RWPE2 (cell line): ENCODE measurements at regions not wholly inside any gene's neighbourhood (a gene's known extent, or its start where the extent isn't known, plus 50 kb on each side); places are given as distances from the start of the nearest gene placed in this dataset.

Experiments
- ATAC-seq: fragments of 200-7000 bp; cut with Tn5 transposase; 3 replicates; pipeline ENCODE4 v1.9.1; 2021; ENCODE audit warnings: low read depth
- DNase-seq: peaks from one replicate; pipeline ENCODE4 v3.0.0-alpha.2; 2020; ENCODE audit warnings: low spot score
- H3K27ac ChIP-seq: fragments of 450-650 bp; 2 replicates; pipeline ENCODE4 v1.5.1; 2017; ENCODE audit warnings: mild to moderate bottlenecking; ENCODE audit not compliant: poor library complexity, severe bottlenecking
- H3K27me3 ChIP-seq: fragments of 250-450 bp; sonication (Bioruptor Pico); 2 replicates; pipeline ENCODE4 v1.5.1; 2021; ENCODE audit warnings: mild to moderate bottlenecking, moderate library complexity; ENCODE audit not compliant: insufficient read depth, poor library complexity, severe bottlenecking
- H3K36me3 ChIP-seq: fragments of 250-450 bp; sonication (Bioruptor Pico); 2 replicates; pipeline ENCODE4 v1.5.1; 2020; ENCODE audit warnings: low read depth, mild to moderate bottlenecking, moderate library complexity
- H3K4me1 ChIP-seq: fragments of 250-450 bp; sonication (Bioruptor Pico); 2 replicates; pipeline ENCODE4 v1.5.1; 2021; ENCODE audit warnings: mild to moderate bottlenecking, moderate library complexity; ENCODE audit not compliant: insufficient read depth, poor library complexity, severe bottlenecking
- H3K4me3 ChIP-seq: fragments of 250-450 bp; sonication (Bioruptor Pico); 2 replicates; pipeline ENCODE4 v1.5.1; 2021; ENCODE audit warnings: mild to moderate bottlenecking, moderate library complexity; ENCODE audit not compliant: severe bottlenecking
- H3K9me3 ChIP-seq: fragments of 250-450 bp; sonication (Bioruptor Pico); 2 replicates; pipeline ENCODE4 v1.5.1; 2021; ENCODE audit warnings: mild to moderate bottlenecking, moderate library complexity; ENCODE audit not compliant: severe bottlenecking
- CTCF ChIP-seq: fragments of 450-650 bp; IDR thresholded peaks from one replicate; pipeline ENCODE4 v1.5.1; 2017; ENCODE audit warnings: mild to moderate bottlenecking, moderate library complexity; ENCODE audit not compliant: poor library complexity, severe bottlenecking

- no peaks in the 10 kb centered on the region for H3K9me3 ChIP-seq
- H3K4me3 ChIP-seq, result no peak overlapping the region
- no peak for ATAC-seq
- no peak overlapping the region for H3K27ac ChIP-seq
- no peak for TF ChIP-seq CTCF
- peaks cover 56% of the 10 kb centered on the region for H3K27me3 ChIP-seq
- H3K36me3 ChIP-seq, result no peaks in the 10 kb centered on the region
- DNase-seq, result no peak
- H3K4me1 ChIP-seq, result no peaks in the 10 kb centered on the region
Observed at GRCh38 chr6:166864333-166864732, 92.0 kb downstream of the RNASET2 start.

GRCh38 chr6:166862978-166863530 is 93.3 kb downstream of the RNASET2 start:
- H3K4me3 ChIP-seq, result no peak overlapping the region
- peaks cover 59% of the 10 kb centered on the region for H3K27me3 ChIP-seq
- H3K27ac ChIP-seq, result no peak overlapping the region
- ATAC-seq (no peak; the same call in 2 of the 3 replicates), DNase-seq (no peak)
- no peaks in the 10 kb centered on the region for H3K36me3 ChIP-seq
- H3K4me1 ChIP-seq, result no peaks in the 10 kb centered on the region
- H3K9me3 ChIP-seq, result no peaks in the 10 kb centered on the region
- TF ChIP-seq CTCF, result no peak

- ATAC-seq, result peak; percentile 66
Observed at GRCh38 chr6:166862287-166862977, 93.9 kb downstream of the RNASET2 start.

GRCh38 chr6:166861961-166862286 is 94.4 kb downstream of the RNASET2 start:
- TF ChIP-seq CTCF, result no peak
- H3K36me3 ChIP-seq, result no peaks in the 10 kb centered on the region
- peaks cover 59% of the 10 kb centered on the region for H3K27me3 ChIP-seq
- H3K27ac ChIP-seq, result no peak overlapping the region
- no peaks in the 10 kb centered on the region for H3K9me3 ChIP-seq
- DNase-seq, result no peak
- H3K4me1 ChIP-seq, result no peaks in the 10 kb centered on the region
- peak overlapping the region; percentile 6 for H3K4me3 ChIP-seq
- no peak for ATAC-seq

More at GRCh38 chr6:166862287-166862977, 93.9 kb downstream of the RNASET2 start:
- peaks cover 59% of the 10 kb centered on the region for H3K27me3 ChIP-seq
- TF ChIP-seq CTCF, result no peak
- DNase-seq, result no peak
- H3K4me1 ChIP-seq, result no peaks in the 10 kb centered on the region
- H3K27ac ChIP-seq, result no peak overlapping the region
- H3K9me3 ChIP-seq, result no peaks in the 10 kb centered on the region
- no peaks in the 10 kb centered on the region for H3K36me3 ChIP-seq
- peak overlapping the region; percentile 6 for H3K4me3 ChIP-seq

- no peak for ATAC-seq
- H3K36me3 ChIP-seq, result no peaks in the 10 kb centered on the region
- peaks cover 59% of the 10 kb centered on the region for H3K27me3 ChIP-seq
- no peak for TF ChIP-seq CTCF
- no peak for DNase-seq
- no peak overlapping the region for H3K4me3 ChIP-seq
- H3K9me3 ChIP-seq, result no peaks in the 10 kb centered on the region
- no peaks in the 10 kb centered on the region for H3K4me1 ChIP-seq
- no peak overlapping the region for H3K27ac ChIP-seq
Observed at GRCh38 chr6:166861304-166861703, 95.0 kb downstream of the RNASET2 start.
